ENCODE measurements at regions not wholly inside any gene's neighbourhood (a gene's known extent, or its start where the extent isn't known, plus 50 kb on each side); places are given as distances from the start of the nearest gene placed in this dataset.
A peak's percentile ranks its signal among the peaks of the same experiment; 100 is the strongest.

DNA sequence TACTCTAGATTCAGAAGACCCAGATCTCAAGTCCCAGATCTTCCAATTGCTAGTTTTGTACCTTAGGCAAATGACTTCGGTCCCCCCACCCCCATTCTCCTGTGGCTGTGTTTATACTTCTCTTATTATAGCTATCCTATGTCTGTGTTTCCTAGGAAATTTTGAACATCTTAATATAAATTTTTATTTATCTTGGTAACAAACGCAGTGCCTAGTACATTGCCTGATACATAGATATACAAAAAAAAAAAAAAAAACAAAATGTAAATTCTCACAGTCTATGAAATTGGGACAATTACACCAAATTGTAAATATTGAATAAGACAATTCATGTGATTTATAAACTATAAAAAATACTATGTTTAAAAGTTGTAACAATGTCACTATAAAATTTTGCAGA is 84.1 kb upstream of the SLC44A3 start:
- H3K14ac ChIP-seq (ENCODE audit: low read length): no peak overlapping the region
- no peak overlapping the region for H3K18ac ChIP-seq (ENCODE audit: low read length)
- no peak overlapping the region for H2AFZ ChIP-seq (ENCODE audit: low read length)
- H3K4me1 ChIP-seq (ENCODE audit: control insufficient read depth in 2 of 2, insufficient read depth in 1 of 2, low read depth in 1 of 2, low read length in 2 of 2): peaks cover 2 to 5% of the 10 kb centered on the region in 2 donors
- no peak overlapping the region for H2AK5ac ChIP-seq (ENCODE audit: low read depth, low read length)
- H3K79me1 ChIP-seq (ENCODE audit: low read depth, low read length): no peaks in the 10 kb centered on the region
- H3K4me2 ChIP-seq (ENCODE audit: insufficient read depth, low read length, poor library complexity, severe bottlenecking): no peak overlapping the region
- H2BK12ac ChIP-seq (ENCODE audit: low read length): no peak overlapping the region
- no peak overlapping the region for H3K4me3 ChIP-seq (ENCODE audit: low read length in 2 of 2)
- no peak overlapping the region for H2BK120ac ChIP-seq (ENCODE audit: low read depth, low read length)
- H2BK5ac ChIP-seq (ENCODE audit: low read length): no peak overlapping the region
- no peak overlapping the region for H2BK15ac ChIP-seq (ENCODE audit: low read length)
- H4K8ac ChIP-seq (ENCODE audit: low read depth, low read length): no peak overlapping the region
- no peak for DNase-seq (ENCODE audit: low spot score)
- H3K9ac ChIP-seq (ENCODE audit: low read depth, low read length, poor library complexity): no peak overlapping the region
- no peaks in the 10 kb centered on the region for H3K27me3 ChIP-seq (ENCODE audit: control insufficient read depth in 3 of 3, insufficient read depth in 3 of 3, low read depth in 1 of 3, low read length in 3 of 3)
- H4K91ac ChIP-seq (ENCODE audit: low read depth, low read length, poor library complexity): no peak overlapping the region
- no peaks in the 10 kb centered on the region for H3K9me3 ChIP-seq (replicated peaks in 1 of 2; ENCODE audit: control insufficient read depth in 2 of 2, insufficient read depth in 1 of 2, low read depth in 1 of 2, low read length in 2 of 2)
- no peak overlapping the region for H3K23ac ChIP-seq (ENCODE audit: low read depth, low read length, poor library complexity)
- no peak overlapping the region for H3K27ac ChIP-seq (replicated peaks; ENCODE audit: low read length)
- no peaks in the 10 kb centered on the region for H3K36me3 ChIP-seq (replicated peaks in 1 of 2; ENCODE audit: control insufficient read depth in 2 of 2, insufficient read depth in 2 of 2, low read length in 2 of 2)
- H3K4ac ChIP-seq (ENCODE audit: low read length): no peak overlapping the region
- WGBS, 2 donors (ENCODE audit: extremely low coverage in 2 of 2, insufficient read length in 2 of 2, insufficient replicate concordance in 1 of 2): no CpG with 5 or more reads among the region's 2 CpGs

GRCh38 chr1:94734963-94735901 is 84.9 kb upstream of the SLC44A3 start:
- Histone ChIP-seq H2BK5ac (ENCODE audit: low read length) (no peak overlapping the region), H2BK120ac (ENCODE audit: low read depth, low read length) (no peak overlapping the region), H2BK15ac (ENCODE audit: low read length) (no peak overlapping the region), H3K23ac (ENCODE audit: low read depth, low read length, poor library complexity) (no peak overlapping the region), H3K36me3 (replicated peaks in 1 of 2; ENCODE audit: control insufficient read depth in 2 of 2, insufficient read depth in 2 of 2, low read length in 2 of 2) (no peaks in the 10 kb centered on the region), H3K4ac (ENCODE audit: low read length) (no peak overlapping the region), H3K4me1 (ENCODE audit: control insufficient read depth in 2 of 2, insufficient read depth in 1 of 2, low read depth in 1 of 2, low read length in 2 of 2) (peaks cover 2 to 5% of the 10 kb centered on the region in 2 donors), H4K91ac (ENCODE audit: low read depth, low read length, poor library complexity) (no peak overlapping the region), H3K9ac (ENCODE audit: low read depth, low read length, poor library complexity) (no peak overlapping the region), H3K4me3 (ENCODE audit: low read length in 2 of 2) (no peak overlapping the region), H3K18ac (ENCODE audit: low read length) (no peak overlapping the region), H3K4me2 (ENCODE audit: insufficient read depth, low read length, poor library complexity, severe bottlenecking) (no peak overlapping the region), H3K9me3 (replicated peaks in 1 of 2; ENCODE audit: control insufficient read depth in 2 of 2, insufficient read depth in 1 of 2, low read depth in 1 of 2, low read length in 2 of 2) (no peaks in the 10 kb centered on the region), H2AFZ (ENCODE audit: low read length) (peak overlapping the region; percentile 81), H3K79me1 (ENCODE audit: low read depth, low read length) (no peaks in the 10 kb centered on the region), H3K27ac (replicated peaks; ENCODE audit: low read length) (no peak overlapping the region), H3K27me3 (ENCODE audit: control insufficient read depth in 3 of 3, insufficient read depth in 3 of 3, low read depth in 1 of 3, low read length in 3 of 3) (no peaks in the 10 kb centered on the region), H4K8ac (ENCODE audit: low read depth, low read length) (no peak overlapping the region), H2BK12ac (ENCODE audit: low read length) (no peak overlapping the region), H3K14ac (ENCODE audit: low read length) (no peak overlapping the region), H2AK5ac (ENCODE audit: low read depth, low read length) (no peak overlapping the region)
- no peak for DNase-seq (ENCODE audit: low spot score)
- WGBS, 2 donors (ENCODE audit: extremely low coverage in 2 of 2, insufficient read length in 2 of 2, insufficient replicate concordance in 1 of 2): no CpG with 5 or more reads among the region's 20 CpGs

GRCh38 chr1:94731891-94732290 is 88.3 kb upstream of the SLC44A3 start:
- H3K9me3 ChIP-seq (replicated peaks in 1 of 2; ENCODE audit: control insufficient read depth in 2 of 2, insufficient read depth in 1 of 2, low read depth in 1 of 2, low read length in 2 of 2): peaks cover 0 to 5% of the 10 kb centered on the region in 2 donors
- no peak overlapping the region for H2AFZ ChIP-seq (ENCODE audit: low read length)
- no peak overlapping the region for H3K27ac ChIP-seq (replicated peaks; ENCODE audit: low read length)
- WGBS, 2 donors (ENCODE audit: extremely low coverage in 2 of 2, insufficient read length in 2 of 2, insufficient replicate concordance in 1 of 2): no CpG with 5 or more reads among the region's 1 CpG
- H3K4me3 ChIP-seq (ENCODE audit: low read length in 2 of 2): no peak overlapping the region
- DNase-seq (ENCODE audit: low spot score): no peak
- H2BK5ac ChIP-seq (ENCODE audit: low read length): no peak overlapping the region
- no peak overlapping the region for H2AK5ac ChIP-seq (ENCODE audit: low read depth, low read length)
- no peak overlapping the region for H3K18ac ChIP-seq (ENCODE audit: low read length)
- H3K27me3 ChIP-seq (ENCODE audit: control insufficient read depth in 3 of 3, insufficient read depth in 3 of 3, low read depth in 1 of 3, low read length in 3 of 3): no peaks in the 10 kb centered on the region
- H3K4ac ChIP-seq (ENCODE audit: low read length): no peak overlapping the region
- H3K79me1 ChIP-seq (ENCODE audit: low read depth, low read length): no peaks in the 10 kb centered on the region
- H2BK15ac ChIP-seq (ENCODE audit: low read length): no peak overlapping the region
- H3K14ac ChIP-seq (ENCODE audit: low read length): no peak overlapping the region
- peaks cover 2 to 5% of the 10 kb centered on the region in 2 donors for H3K4me1 ChIP-seq (ENCODE audit: control insufficient read depth in 2 of 2, insufficient read depth in 1 of 2, low read depth in 1 of 2, low read length in 2 of 2)
- H3K9ac ChIP-seq (ENCODE audit: low read depth, low read length, poor library complexity): no peak overlapping the region
- no peak overlapping the region for H4K8ac ChIP-seq (ENCODE audit: low read depth, low read length)
- no peaks in the 10 kb centered on the region for H3K36me3 ChIP-seq (replicated peaks in 1 of 2; ENCODE audit: control insufficient read depth in 2 of 2, insufficient read depth in 2 of 2, low read length in 2 of 2)
- no peak overlapping the region for H2BK120ac ChIP-seq (ENCODE audit: low read depth, low read length)
- no peak overlapping the region for H3K23ac ChIP-seq (ENCODE audit: low read depth, low read length, poor library complexity)
- no peak overlapping the region for H4K91ac ChIP-seq (ENCODE audit: low read depth, low read length, poor library complexity)
- no peak overlapping the region for H3K4me2 ChIP-seq (ENCODE audit: insufficient read depth, low read length, poor library complexity, severe bottlenecking)
- no peak overlapping the region for H2BK12ac ChIP-seq (ENCODE audit: low read length)

DNA sequence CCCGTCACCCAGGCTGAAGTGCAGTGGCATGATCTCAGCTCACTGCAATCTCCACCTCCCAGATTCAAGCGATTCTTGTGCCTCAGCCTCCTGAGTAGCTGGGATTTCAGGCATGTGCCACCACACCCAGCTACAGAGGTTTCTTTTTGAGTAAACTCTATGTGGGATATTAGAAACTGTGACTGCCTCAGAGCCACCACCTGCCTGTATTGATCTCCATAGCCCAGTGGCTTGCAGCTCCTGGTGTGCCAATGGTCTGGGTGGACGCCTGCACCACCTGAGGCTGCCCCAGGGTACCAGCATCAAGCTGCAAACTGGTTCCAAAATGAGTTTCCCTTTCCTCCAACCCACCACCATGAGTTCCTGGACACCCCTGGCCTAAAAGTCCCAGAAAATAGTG is 89.7 kb upstream of the SLC44A3 start:
- no CpG with 5 or more reads among the region's 3 CpGs for WGBS, 2 donors (ENCODE audit: extremely low coverage in 2 of 2, insufficient read length in 2 of 2, insufficient replicate concordance in 1 of 2)
- H2BK120ac ChIP-seq (ENCODE audit: low read depth, low read length): no peak overlapping the region
- H3K4me1 ChIP-seq (ENCODE audit: control insufficient read depth in 2 of 2, insufficient read depth in 1 of 2, low read depth in 1 of 2, low read length in 2 of 2): peaks cover 1 to 4% of the 10 kb centered on the region in 2 donors
- peaks cover 0 to 5% of the 10 kb centered on the region in 2 donors for H3K9me3 ChIP-seq (replicated peaks in 1 of 2; ENCODE audit: control insufficient read depth in 2 of 2, insufficient read depth in 1 of 2, low read depth in 1 of 2, low read length in 2 of 2)
- no peaks in the 10 kb centered on the region for H3K36me3 ChIP-seq (replicated peaks in 1 of 2; ENCODE audit: control insufficient read depth in 2 of 2, insufficient read depth in 2 of 2, low read length in 2 of 2)
- H3K27me3 ChIP-seq (ENCODE audit: control insufficient read depth in 3 of 3, insufficient read depth in 3 of 3, low read depth in 1 of 3, low read length in 3 of 3): no peaks in the 10 kb centered on the region
- H2BK5ac ChIP-seq (ENCODE audit: low read length): no peak overlapping the region
- no peak overlapping the region for H2AK5ac ChIP-seq (ENCODE audit: low read depth, low read length)
- no peak overlapping the region for H3K4ac ChIP-seq (ENCODE audit: low read length)
- no peak overlapping the region for H4K91ac ChIP-seq (ENCODE audit: low read depth, low read length, poor library complexity)
- no peak overlapping the region for H3K9ac ChIP-seq (ENCODE audit: low read depth, low read length, poor library complexity)
- no peak overlapping the region for H3K14ac ChIP-seq (ENCODE audit: low read length)
- no peak for DNase-seq (ENCODE audit: low spot score)
- H2BK15ac ChIP-seq (ENCODE audit: low read length): no peak overlapping the region
- no peak overlapping the region for H3K27ac ChIP-seq (replicated peaks; ENCODE audit: low read length)
- H2AFZ ChIP-seq (ENCODE audit: low read length): no peak overlapping the region
- no peak overlapping the region for H3K4me3 ChIP-seq (ENCODE audit: low read length in 2 of 2)
- H3K23ac ChIP-seq (ENCODE audit: low read depth, low read length, poor library complexity): no peak overlapping the region
- H3K4me2 ChIP-seq (ENCODE audit: insufficient read depth, low read length, poor library complexity, severe bottlenecking): no peak overlapping the region
- H4K8ac ChIP-seq (ENCODE audit: low read depth, low read length): no peak overlapping the region
- no peak overlapping the region for H2BK12ac ChIP-seq (ENCODE audit: low read length)
- no peak overlapping the region for H3K18ac ChIP-seq (ENCODE audit: low read length)
- H3K79me1 ChIP-seq (ENCODE audit: low read depth, low read length): no peaks in the 10 kb centered on the region

Data from neuronal stem cell (in vitro differentiated cells).